ENCODE measurements at regions not wholly inside any gene's neighbourhood (a gene's known extent, or its start where the extent isn't known, plus 50 kb on each side); places are given as distances from the start of the nearest gene placed in this dataset.

GRCh38 chr16:60991886-60992285, 1044.4 kb downstream of the CDH8 start:
- Histone ChIP-seq H3K9ac (ENCODE audit: low read length) (no peak overlapping the region), H4K20me1 (ENCODE audit: low read depth, low read length) (no peaks in the 10 kb centered on the region), H2AFZ (ENCODE audit: low read depth, low read length, severe bottlenecking) (no peak overlapping the region), H3F3A (ENCODE audit: insufficient read depth) (no peaks in the 10 kb centered on the region), H3K9me3 (ENCODE audit: insufficient read depth, low read length) (no peaks in the 10 kb centered on the region), H3K4me3 (ENCODE audit: insufficient read depth, low read length, poor library complexity, severe bottlenecking) (no peak overlapping the region), H3K79me2 (ENCODE audit: insufficient read depth, low read length) (no peaks in the 10 kb centered on the region), H3K27me3 (ENCODE audit: low read length) (no peaks in the 10 kb centered on the region), H3K27ac (ENCODE audit: low read depth, low read length) (no peak overlapping the region), H3K9me2 (replicated peaks; ENCODE audit: insufficient read depth, low read length) (no peaks in the 10 kb centered on the region), H3K4me2 (ENCODE audit: low read depth, low read length, poor library complexity, severe bottlenecking) (no peak overlapping the region), H3K36me3 (ENCODE audit: low read length) (no peaks in the 10 kb centered on the region)
- TF ChIP-seq CTCF (IDR thresholded peaks at IDR 0.05; ENCODE audit: insufficient read depth, low read length, poor library complexity, severe bottlenecking) (no peak), EZH2phosphoT487 (conservative IDR thresholded peaks at IDR 0.05; ENCODE audit: low read length) (no peak)

GRCh38 chr16:60989592-60989991, 1046.6 kb downstream of the CDH8 start:
- no peak overlapping the region for H2AFZ ChIP-seq (ENCODE audit: low read depth, low read length, severe bottlenecking)
- TF ChIP-seq CTCF (IDR thresholded peaks at IDR 0.05; ENCODE audit: insufficient read depth, low read length, poor library complexity, severe bottlenecking) (no peak), EZH2phosphoT487 (conservative IDR thresholded peaks at IDR 0.05; ENCODE audit: low read length) (no peak)
- no peaks in the 10 kb centered on the region for H3K79me2 ChIP-seq (ENCODE audit: insufficient read depth, low read length)
- no peaks in the 10 kb centered on the region for H4K20me1 ChIP-seq (ENCODE audit: low read depth, low read length)
- no peaks in the 10 kb centered on the region for H3K36me3 ChIP-seq (ENCODE audit: low read length)
- no peaks in the 10 kb centered on the region for H3K9me3 ChIP-seq (ENCODE audit: insufficient read depth, low read length)
- no peak overlapping the region for H3K4me2 ChIP-seq (ENCODE audit: low read depth, low read length, poor library complexity, severe bottlenecking)
- no peak overlapping the region for H3K27ac ChIP-seq (ENCODE audit: low read depth, low read length)
- H3F3A ChIP-seq (ENCODE audit: insufficient read depth), result no peaks in the 10 kb centered on the region
- H3K9me2 ChIP-seq (replicated peaks; ENCODE audit: insufficient read depth, low read length), result no peaks in the 10 kb centered on the region
- no peaks in the 10 kb centered on the region for H3K27me3 ChIP-seq (ENCODE audit: low read length)
- H3K9ac ChIP-seq (ENCODE audit: low read length), result no peak overlapping the region
- H3K4me3 ChIP-seq (ENCODE audit: insufficient read depth, low read length, poor library complexity, severe bottlenecking), result no peak overlapping the region

GRCh38 chr16:60979119-60979518, 1057.1 kb downstream of the CDH8 start:
- no peaks in the 10 kb centered on the region for H3K27me3 ChIP-seq (ENCODE audit: low read length)
- H3K4me3 ChIP-seq (ENCODE audit: insufficient read depth, low read length, poor library complexity, severe bottlenecking), result no peak overlapping the region
- no peak for TF ChIP-seq EZH2phosphoT487 (conservative IDR thresholded peaks at IDR 0.05; ENCODE audit: low read length)
- TF ChIP-seq CTCF (IDR thresholded peaks at IDR 0.05; ENCODE audit: insufficient read depth, low read length, poor library complexity, severe bottlenecking), result no peak
- no peak overlapping the region for H3K4me2 ChIP-seq (ENCODE audit: low read depth, low read length, poor library complexity, severe bottlenecking)
- no peak overlapping the region for H2AFZ ChIP-seq (ENCODE audit: low read depth, low read length, severe bottlenecking)
- no peaks in the 10 kb centered on the region for H3K9me3 ChIP-seq (ENCODE audit: insufficient read depth, low read length)
- no peaks in the 10 kb centered on the region for H3K9me2 ChIP-seq (replicated peaks; ENCODE audit: insufficient read depth, low read length)
- H3K27ac ChIP-seq (ENCODE audit: low read depth, low read length), result no peak overlapping the region
- no peaks in the 10 kb centered on the region for H3K79me2 ChIP-seq (ENCODE audit: insufficient read depth, low read length)
- H3F3A ChIP-seq (ENCODE audit: insufficient read depth), result no peaks in the 10 kb centered on the region
- no peak overlapping the region for H3K9ac ChIP-seq (ENCODE audit: low read length)
- no peaks in the 10 kb centered on the region for H3K36me3 ChIP-seq (ENCODE audit: low read length)
- no peaks in the 10 kb centered on the region for H4K20me1 ChIP-seq (ENCODE audit: low read depth, low read length)

Data from SU-DHL-6 (cell line).